ENCODE measurements at regions not wholly inside any gene's neighbourhood (a gene's known extent, or its start where the extent isn't known, plus 50 kb on each side); places are given as distances from the start of the nearest gene placed in this dataset.

- TF ChIP-seq CTCF (conservative IDR thresholded peaks at IDR 0.05 in 1 of 2, IDR thresholded peaks at IDR 0.05 in 1 of 2; ENCODE audit: extremely low read depth in 1 of 2, insufficient read depth in 1 of 2, low read depth in 1 of 2, low read length in 2 of 2) (no peak), EZH2 (IDR thresholded peaks at IDR 0.05; ENCODE audit: borderline replicate concordance, low read length) (no peak)
These were observed 307.2 kb downstream of the ABCC12 start for GRCh38 chr16:47848421-47849109.

All from mammary epithelial cell (primary cell).